ENCODE measurements at regions not wholly inside any gene's neighbourhood (a gene's known extent, or its start where the extent isn't known, plus 50 kb on each side); places are given as distances from the start of the nearest gene placed in this dataset.

DNA sequence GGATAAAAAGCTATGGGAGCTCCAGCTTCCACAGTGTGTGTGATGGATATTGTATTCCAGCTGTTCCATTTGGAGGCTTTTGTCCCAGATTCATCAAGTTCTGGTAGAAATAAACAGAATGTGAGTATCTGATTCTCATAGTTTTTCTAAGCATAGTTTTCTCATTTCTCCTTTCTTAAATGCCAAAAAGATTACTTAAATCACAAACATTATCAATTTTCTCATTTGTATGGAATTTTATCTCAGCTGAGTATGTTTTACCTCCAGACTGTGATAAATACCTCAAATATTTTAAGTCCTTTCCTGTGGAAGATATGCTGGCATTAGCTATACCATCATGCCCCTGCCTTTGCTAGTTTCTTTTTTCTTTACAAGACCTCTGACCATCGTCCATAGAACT lies 767.3 kb downstream of the TFAP2A start:
- TF ChIP-seq, protein P1, sequence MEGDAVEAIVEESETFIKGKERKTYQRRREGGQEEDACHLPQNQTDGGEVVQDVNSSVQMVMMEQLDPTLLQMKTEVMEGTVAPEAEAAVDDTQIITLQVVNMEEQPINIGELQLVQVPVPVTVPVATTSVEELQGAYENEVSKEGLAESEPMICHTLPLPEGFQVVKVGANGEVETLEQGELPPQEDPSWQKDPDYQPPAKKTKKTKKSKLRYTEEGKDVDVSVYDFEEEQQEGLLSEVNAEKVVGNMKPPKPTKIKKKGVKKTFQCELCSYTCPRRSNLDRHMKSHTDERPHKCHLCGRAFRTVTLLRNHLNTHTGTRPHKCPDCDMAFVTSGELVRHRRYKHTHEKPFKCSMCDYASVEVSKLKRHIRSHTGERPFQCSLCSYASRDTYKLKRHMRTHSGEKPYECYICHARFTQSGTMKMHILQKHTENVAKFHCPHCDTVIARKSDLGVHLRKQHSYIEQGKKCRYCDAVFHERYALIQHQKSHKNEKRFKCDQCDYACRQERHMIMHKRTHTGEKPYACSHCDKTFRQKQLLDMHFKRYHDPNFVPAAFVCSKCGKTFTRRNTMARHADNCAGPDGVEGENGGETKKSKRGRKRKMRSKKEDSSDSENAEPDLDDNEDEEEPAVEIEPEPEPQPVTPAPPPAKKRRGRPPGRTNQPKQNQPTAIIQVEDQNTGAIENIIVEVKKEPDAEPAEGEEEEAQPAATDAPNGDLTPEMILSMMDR (IDR thresholded peaks at IDR 0.05; ENCODE audit: insufficient read depth, missing control alignments), result no peak
- DNase-seq (ENCODE audit: insufficient read length, low spot score) (no peak), FAIRE-seq (no peak)

GRCh38 chr6:9647071-9647445 lies 767.8 kb downstream of the TFAP2A start:
- FAIRE-seq (no peak), DNase-seq (ENCODE audit: insufficient read length, low spot score) (no peak)
- TF ChIP-seq, protein P1 (IDR thresholded peaks at IDR 0.05; ENCODE audit: insufficient read depth, missing control alignments), result no peak

DNA sequence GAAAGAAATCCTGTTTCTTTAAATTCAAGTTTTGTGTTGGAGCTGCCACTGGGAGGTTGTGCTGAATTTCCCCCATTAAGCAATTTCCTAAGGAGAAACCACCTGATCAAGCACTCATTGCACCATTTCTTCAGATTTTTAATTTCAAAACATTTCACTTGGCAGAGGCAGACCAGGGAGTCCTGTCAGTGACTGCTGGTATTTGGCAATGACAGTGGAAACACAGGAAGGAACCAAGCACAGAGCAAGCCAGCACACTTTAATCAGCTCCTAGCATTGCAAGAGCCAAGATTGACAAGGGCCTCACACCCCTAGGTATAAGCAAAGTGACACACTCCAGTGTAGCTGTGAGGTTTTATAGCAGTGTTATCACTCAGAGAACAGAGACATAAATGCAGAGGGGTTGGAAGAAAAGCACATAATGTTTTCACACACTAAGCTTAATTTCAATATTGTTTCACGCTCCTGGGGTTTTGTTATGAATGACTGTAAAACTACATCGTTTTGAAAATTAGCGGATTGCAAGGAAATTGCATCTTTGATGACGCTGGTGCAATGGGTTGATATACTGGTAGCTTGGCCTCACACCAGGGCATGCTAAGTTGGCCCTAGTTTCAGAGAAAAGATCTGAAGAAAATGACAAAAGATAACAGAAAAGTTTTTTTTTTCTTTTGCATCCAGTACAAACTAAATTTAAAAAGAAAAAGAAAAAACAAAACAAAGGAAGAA lies 768.4 kb downstream of the TFAP2A start:
- FAIRE-seq (no peak), DNase-seq (ENCODE audit: insufficient read length, low spot score) (no peak)
- TF ChIP-seq, protein P1 (IDR thresholded peaks at IDR 0.05; ENCODE audit: insufficient read depth, missing control alignments), result no peak

DNA sequence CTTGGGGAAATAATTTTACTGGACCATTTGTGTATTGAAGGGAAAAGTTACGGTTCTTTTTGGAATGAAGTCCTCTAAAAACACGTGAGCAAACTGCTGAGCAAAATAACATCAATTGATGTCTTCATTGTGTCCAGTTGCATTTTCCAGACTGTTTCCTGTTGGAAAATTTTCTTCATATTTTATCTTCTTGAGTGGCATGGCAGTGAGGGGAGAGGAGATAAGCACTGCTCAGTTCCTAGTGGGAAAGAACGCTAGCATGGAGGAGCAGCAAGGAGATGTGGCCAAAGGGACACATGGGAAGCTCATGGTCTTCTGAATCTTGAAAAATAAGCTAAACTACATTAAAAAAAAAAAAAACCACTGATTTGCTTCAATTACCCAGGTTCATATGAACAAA lies 776.0 kb downstream of the TFAP2A start:
- TF ChIP-seq, protein P1 (IDR thresholded peaks at IDR 0.05; ENCODE audit: insufficient read depth, missing control alignments), result no peak
- FAIRE-seq, result no peak
- no peak for DNase-seq (ENCODE audit: insufficient read length, low spot score)

DNA sequence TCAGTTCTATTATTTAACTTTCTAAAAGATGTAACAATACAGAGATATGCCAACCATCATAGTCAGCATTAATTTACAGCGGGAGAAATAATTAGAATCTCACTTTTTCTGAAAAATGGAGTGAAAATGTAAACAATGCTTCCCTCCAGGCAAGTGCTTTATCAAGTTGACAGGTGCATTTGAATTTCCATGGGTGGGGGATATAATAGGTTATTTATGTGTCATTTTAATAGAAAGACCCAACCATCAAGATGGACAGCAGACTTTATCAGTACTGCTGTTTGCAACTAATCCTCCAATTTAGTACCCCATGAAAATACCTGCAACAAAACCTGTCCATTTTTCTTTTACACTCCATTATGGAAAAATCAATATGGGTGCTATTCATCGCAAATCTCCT lies 780.1 kb downstream of the TFAP2A start:
- TF ChIP-seq, protein P1 (IDR thresholded peaks at IDR 0.05; ENCODE audit: insufficient read depth, missing control alignments), result no peak
- DNase-seq (ENCODE audit: insufficient read length, low spot score) (no peak), FAIRE-seq (no peak)

DNA sequence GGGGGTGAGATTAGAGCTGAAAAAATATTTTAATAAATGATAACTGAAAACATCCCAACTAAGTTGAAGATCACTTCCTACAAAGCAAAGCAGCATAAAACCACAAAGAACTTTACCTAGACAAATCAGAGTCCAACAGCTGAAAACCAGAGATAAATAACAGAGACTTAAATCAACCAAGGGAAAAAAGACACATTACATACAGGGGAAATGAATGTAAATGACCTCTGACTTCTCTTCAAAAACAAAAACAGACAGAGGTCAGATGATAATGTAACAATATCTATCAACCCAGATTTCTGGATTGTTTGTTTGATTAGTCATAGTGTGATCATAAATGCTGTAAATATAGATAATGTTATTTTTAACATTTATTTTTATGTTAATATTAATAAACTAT lies 782.8 kb downstream of the TFAP2A start:
- TF ChIP-seq, protein P1 (IDR thresholded peaks at IDR 0.05; ENCODE audit: insufficient read depth, missing control alignments), result no peak
- no peak for DNase-seq (ENCODE audit: insufficient read length, low spot score)
- FAIRE-seq, result no peak

- TF ChIP-seq, protein P1 (IDR thresholded peaks at IDR 0.05; ENCODE audit: insufficient read depth, missing control alignments), result no peak
- no peak for FAIRE-seq
- DNase-seq (ENCODE audit: insufficient read length, low spot score), result no peak
Observed at GRCh38 chr6:9628819-9629218, 786.1 kb downstream of the TFAP2A start.

Data from D721Med (cell line).